GM18858 (cell line): ENCODE measurements at regions not wholly inside any gene's neighbourhood (a gene's known extent, or its start where the extent isn't known, plus 50 kb on each side); places are given as distances from the start of the nearest gene placed in this dataset.

Experiments used
- ATAC-seq: cut with Tn5 transposase; IDR thresholded peaks from one replicate; pipeline ENCODE4 v1.9.1; 2021; ENCODE audit not compliant: unreplicated experiment

DNA sequence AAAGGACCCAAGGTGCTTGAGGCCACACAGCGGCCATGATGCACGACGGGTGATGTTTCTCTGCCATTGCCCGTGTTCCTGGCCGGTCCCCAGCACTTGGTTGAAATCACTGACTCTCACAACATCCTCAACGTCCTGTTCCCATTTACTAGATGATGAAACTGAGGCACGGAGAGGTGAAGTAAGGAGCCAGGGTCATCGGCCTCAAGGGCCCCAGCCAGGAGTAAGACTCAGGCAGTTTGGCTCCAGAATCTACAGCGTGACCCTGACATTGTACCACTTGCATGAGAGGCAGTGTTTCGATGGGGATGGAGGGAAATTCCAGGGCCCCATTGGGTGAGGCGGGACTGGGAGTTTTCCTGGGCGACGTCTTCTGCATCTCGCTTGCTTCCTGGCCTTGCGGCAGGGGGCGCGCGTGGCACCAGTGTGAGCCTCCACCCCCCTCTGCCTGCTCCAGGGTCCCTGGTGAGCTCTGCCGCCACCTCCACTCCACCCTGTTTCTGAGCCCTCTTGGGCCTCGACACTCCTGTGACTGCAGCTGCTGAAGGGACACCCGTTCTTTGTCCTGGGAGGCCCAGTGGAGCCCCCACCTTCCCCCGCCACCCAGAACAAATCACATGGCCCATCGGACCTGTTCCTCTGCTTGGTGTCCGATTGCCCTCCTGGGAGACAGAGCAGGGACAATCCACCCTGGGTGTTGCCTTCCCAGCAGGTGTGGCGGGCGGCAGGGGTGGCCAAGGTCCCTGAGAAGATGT is 133.0 kb upstream of the GSE1 start:
- ATAC-seq = no peak

DNA sequence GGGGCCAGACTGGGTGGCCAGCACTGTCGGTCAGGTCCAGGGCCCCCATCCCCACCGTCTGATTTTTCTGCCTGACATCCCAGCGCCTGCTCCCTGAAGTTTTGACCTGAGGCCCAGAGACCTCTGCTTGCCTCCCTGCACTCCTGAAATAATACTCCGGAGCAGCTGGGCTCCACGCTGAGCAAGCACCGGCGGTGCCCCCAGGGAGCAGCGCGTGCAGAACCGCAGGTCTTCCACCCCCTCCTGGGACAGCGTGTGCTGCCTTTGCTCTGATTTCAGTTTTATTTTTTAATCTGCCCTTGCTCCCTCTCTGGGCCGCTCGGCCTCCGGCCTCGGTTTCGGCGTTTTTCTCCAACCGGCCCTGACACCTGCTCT is 132.4 kb upstream of the GSE1 start:
- ATAC-seq = no peak

GRCh38 chr16:85481206-85481605 is 131.9 kb upstream of the GSE1 start:
- ATAC-seq = no peak

- ATAC-seq = no peak
Measured at GRCh38 chr16:85481738-85482137, 131.4 kb upstream of the GSE1 start.

DNA sequence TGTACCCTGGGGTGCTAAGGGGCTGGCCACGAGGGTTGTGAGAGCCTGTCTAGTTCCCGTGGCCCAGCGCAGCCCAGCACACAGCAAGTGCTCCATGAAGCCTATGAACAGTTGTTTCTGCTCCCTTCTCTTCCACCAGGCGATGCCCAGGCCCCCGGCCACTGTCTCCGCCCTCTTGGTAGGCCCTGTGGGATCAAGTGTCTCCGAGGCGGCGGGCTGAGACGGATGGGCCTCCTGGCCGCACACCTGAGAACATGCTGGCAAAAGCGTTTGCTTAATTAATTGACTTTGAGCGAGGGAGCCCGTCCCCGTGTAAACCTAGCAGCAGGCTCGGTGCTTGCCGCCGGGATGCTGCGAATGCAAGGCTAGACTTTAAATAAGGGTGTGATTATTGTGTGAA is 129.7 kb upstream of the GSE1 start:
- ATAC-seq = no peak

DNA sequence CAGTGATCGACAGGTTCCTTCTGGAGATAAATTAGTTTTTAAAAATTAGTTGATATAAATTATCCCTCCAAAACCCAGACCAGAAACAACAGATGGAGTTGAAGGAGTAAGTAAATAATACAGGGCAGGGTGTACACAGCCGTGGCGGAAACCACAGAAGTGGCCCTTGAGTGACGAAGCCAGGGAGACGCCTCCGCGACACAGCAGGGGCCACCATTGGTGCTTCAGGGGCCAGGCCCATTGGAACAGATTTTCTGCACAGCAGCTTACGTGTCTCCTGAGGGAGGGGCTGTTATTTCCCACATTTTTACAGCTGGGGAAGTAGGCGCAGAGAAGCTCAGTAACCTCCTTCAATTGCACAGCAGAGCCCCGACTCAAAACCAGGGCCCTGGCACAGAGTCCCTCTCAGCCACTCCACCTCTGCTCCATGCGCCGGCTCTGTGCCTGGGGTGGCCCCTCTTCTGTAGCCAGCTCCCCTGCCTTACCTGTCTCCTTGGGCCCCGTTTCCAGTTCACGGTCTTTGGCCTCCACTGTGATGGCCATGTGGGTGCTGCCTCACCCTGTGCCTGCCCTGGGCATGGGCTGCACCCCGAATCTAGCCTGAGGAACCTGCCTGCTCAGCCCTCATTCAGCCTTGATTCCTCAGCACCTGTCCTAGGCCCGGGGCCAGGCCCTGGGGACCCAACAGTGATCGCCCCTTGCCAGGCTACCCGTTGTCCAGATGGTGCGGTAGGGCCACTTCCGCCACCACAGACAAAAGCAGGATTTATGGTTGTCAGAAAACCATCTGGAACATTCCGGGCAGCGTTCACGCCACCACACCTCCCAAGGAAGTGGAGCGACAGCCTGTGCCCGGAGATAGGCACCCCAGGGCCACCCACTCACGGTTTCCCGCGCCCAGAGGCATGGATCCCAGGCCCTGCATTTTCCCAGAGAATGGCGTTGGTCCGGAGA is 128.5 kb upstream of the GSE1 start:
- ATAC-seq = no peak

DNA sequence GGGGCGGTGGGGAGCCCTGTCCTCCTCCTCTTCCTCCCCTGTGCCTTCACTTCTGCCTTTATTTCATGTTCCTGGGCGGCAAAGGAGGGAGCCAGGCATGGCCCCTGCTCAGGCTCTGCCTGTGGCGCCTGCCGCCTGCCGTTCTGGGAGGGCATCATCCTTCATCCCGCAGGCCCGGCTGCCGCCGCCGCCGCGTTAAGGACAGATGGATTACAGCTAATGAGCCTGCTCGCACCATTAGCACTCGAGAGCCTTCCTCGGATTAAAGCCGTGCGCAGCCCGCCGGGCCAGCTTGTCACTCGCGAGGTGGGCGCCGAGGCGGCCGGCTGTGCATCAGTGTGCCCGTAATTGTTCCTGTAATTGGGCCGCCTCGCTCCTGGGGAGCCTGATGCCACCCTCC is 127.7 kb upstream of the GSE1 start:
- no peak for ATAC-seq

DNA sequence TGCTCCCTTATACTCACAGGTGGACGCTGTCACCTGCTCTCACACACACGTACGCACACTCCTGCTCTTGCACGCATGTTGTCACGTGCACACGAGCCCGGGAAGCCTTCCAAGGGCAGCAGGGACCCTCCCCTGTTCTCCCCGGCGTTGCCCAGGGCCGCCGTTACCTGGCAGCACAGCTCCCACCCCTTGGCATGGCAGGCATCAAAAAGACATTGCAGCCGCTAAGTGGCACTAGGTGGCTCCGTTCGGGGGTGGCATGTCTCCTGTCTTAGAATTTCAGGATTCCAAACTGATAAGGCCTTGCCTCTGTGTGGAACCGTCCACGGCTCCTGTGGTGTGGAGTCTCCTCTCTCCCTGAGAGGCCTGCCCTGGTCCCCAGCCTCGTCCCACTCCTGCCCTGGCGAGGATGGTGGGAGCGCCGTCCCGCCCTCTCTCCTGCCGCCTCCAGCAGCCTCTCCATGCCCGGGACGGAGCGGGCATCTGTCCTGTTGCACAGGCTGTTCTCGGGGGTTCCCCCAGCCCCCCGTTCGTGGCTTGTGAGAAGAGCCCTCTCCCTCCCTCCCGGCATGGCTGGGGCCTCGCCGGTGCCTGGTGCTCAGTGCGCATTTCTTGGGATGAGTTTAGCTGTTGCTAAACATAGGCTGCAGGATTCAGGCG is 126.7 kb upstream of the GSE1 start:
- no peak for ATAC-seq

DNA sequence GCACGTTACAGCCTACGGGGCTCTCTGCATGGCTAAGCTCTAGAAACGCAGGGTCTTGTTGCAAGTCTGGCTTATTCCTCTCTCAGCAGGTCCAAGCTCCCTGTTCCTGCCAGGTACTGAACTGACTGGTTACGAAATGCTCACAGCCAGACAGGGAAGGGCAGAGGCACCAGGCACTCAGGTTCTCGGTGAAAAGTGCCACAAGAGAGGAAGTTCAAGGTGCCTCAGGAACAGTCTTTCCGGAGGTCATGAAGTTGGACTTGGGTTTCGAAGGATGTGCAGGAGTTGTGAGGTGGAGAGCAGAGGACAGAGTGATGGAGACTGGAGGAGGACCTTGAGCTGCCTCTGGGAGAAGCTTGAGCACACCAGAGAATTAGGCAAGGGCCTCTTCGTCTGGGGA is 124.7 kb upstream of the GSE1 start:
- no peak for ATAC-seq

GRCh38 chr16:85490407-85491057 is 122.6 kb upstream of the GSE1 start:
- no peak for ATAC-seq

GRCh38 chr16:85491058-85491771 is 121.9 kb upstream of the GSE1 start:
- ATAC-seq = no peak

- ATAC-seq = no peak
Measured at GRCh38 chr16:85491798-85492294, 121.3 kb upstream of the GSE1 start.

GRCh38 chr16:85492295-85492864 is 120.7 kb upstream of the GSE1 start:
- no peak for ATAC-seq

GRCh38 chr16:85494315-85494714 is 118.8 kb upstream of the GSE1 start:
- no peak for ATAC-seq

- ATAC-seq = no peak
Measured at GRCh38 chr16:85495259-85495658, 117.9 kb upstream of the GSE1 start.

DNA sequence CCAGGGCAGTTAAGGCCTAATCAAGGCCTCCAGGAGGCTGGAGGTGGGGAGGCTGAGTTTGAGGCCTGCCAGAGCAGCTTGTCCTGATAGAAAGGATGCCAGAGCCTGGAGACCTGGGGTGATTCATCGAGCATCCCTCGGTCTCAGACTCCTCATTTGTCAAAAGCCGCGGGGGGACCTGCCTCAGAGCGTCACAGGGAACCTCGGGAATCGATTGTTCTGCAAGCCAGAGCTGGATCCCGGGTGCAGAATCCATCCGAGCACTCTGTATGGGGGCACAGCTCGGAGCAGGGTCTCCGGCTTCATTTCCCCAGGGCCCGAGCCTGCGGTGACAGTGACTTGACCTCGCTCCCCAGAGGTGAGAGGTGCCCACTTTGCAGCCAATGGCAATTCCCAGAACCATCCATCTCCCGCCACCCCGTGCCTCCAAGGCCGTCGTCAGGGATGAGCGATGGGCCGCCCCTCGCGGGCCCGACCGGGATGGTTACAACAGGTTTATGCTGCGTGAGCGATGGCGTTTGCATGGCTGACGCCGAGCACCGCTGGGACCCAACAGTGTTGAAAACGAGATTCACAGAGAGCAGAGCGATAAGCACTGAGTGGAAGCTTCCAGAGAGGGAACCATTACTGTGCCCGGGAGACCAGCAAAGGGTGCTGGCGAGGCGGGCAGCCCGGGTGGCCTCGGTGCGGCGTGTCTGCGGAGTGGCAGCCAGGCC is 117.1 kb upstream of the GSE1 start:
- no peak for ATAC-seq

DNA sequence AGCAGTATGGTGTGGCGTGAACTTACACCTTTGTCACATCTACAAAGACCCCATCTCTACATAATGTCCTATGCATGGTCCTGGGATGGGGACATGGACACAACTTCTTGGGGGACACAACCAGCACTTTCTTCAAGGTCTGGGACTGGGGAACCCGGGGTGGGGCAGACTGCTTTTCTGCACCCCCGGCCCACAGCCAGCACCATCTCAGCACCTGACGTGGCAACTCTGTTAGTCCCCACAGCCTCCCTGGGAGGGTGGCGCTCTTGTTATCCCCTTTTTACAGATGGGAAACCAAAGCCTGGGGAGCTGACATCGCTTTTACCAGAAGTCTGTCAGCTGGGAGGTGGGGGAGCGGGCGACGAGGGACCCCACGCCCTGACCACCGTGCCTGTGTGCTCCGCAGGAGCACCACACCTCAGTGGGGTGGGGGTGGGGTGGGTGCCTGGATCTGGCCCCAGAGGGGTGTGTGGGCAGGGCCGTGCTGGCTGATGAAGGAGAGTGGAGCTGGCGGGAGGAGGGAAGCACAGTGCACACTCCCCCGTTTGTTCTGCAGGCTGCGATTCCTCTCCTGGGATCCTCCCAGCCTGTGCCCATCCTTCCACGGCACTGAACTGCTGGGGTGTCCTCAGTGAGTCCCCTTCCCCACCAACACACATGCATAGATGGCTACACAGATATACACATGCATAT is 115.4 kb upstream of the GSE1 start:
- ATAC-seq = no peak

- no peak for ATAC-seq
Measured at GRCh38 chr16:85498607-85499006, 114.5 kb upstream of the GSE1 start.

- ATAC-seq = no peak
Measured at GRCh38 chr16:85500220-85500619, 112.9 kb upstream of the GSE1 start.
